ENCODE measurements at regions not wholly inside any gene's neighbourhood (a gene's known extent, or its start where the extent isn't known, plus 50 kb on each side); places are given as distances from the start of the nearest gene placed in this dataset.
"Not testable (repeated sequence)": the region's sequence is repeated elsewhere in the genome, so short reads cannot be mapped to it uniquely, and the experiment has no call there.

GRCh38 chr20:1845163-1845523 lies 50.1 kb upstream of the SIRPA start:
- no peak overlapping the region for H3K9ac ChIP-seq (ENCODE audit: low read depth, low read length)
- 85% methylated on average over 1 of the region's 1 CpG for WGBS
- H3K4me3 ChIP-seq (ENCODE audit: low read length) = no peak overlapping the region
- no peaks in the 10 kb centered on the region for H3K4me1 ChIP-seq (ENCODE audit: insufficient read depth, low read length)
- no peak overlapping the region for H3K27ac ChIP-seq (ENCODE audit: low read depth, low read length)
- H3K27me3 ChIP-seq (ENCODE audit: insufficient read depth, low read length) = no peaks in the 10 kb centered on the region
- H3K36me3 ChIP-seq (ENCODE audit: insufficient read depth, low read length) = no peaks in the 10 kb centered on the region
- H3K9me3 ChIP-seq (ENCODE audit: insufficient read depth, low read depth, low read length) = no peaks in the 10 kb centered on the region

- Histone ChIP-seq H3K4me3 (ENCODE audit: low read length) (no peak overlapping the region), H3K36me3 (ENCODE audit: insufficient read depth, low read length) (no peaks in the 10 kb centered on the region), H3K9ac (ENCODE audit: low read depth, low read length) (no peak overlapping the region), H3K27ac (ENCODE audit: low read depth, low read length) (no peak overlapping the region), H3K27me3 (ENCODE audit: insufficient read depth, low read length) (no peaks in the 10 kb centered on the region), H3K9me3 (ENCODE audit: insufficient read depth, low read depth, low read length) (no peaks in the 10 kb centered on the region), H3K4me1 (ENCODE audit: insufficient read depth, low read length) (no peaks in the 10 kb centered on the region)
- WGBS = 78% methylated on average over 10 of the region's 10 CpGs
These were observed 50.7 kb upstream of the SIRPA start for GRCh38 chr20:1844325-1845162.

GRCh38 chr20:1842281-1842680 lies 52.9 kb upstream of the SIRPA start:
- Histone ChIP-seq H3K4me1 (ENCODE audit: insufficient read depth, low read length) (no peaks in the 10 kb centered on the region), H3K4me3 (ENCODE audit: low read length) (no peak overlapping the region), H3K36me3 (ENCODE audit: insufficient read depth, low read length) (no peaks in the 10 kb centered on the region), H3K27ac (ENCODE audit: low read depth, low read length) (no peak overlapping the region), H3K9ac (ENCODE audit: low read depth, low read length) (no peak overlapping the region), H3K9me3 (ENCODE audit: insufficient read depth, low read depth, low read length) (no peaks in the 10 kb centered on the region), H3K27me3 (ENCODE audit: insufficient read depth, low read length) (no peaks in the 10 kb centered on the region)
- WGBS = 93% methylated on average over 7 of the region's 7 CpGs

- Histone ChIP-seq H3K4me1 (ENCODE audit: insufficient read depth, low read length) (no peaks in the 10 kb centered on the region), H3K27me3 (ENCODE audit: insufficient read depth, low read length) (no peaks in the 10 kb centered on the region), H3K27ac (ENCODE audit: low read depth, low read length) (no peak overlapping the region), H3K4me3 (ENCODE audit: low read length) (no peak overlapping the region), H3K36me3 (ENCODE audit: insufficient read depth, low read length) (no peaks in the 10 kb centered on the region), H3K9ac (ENCODE audit: low read depth, low read length) (no peak overlapping the region), H3K9me3 (ENCODE audit: insufficient read depth, low read depth, low read length) (no peaks in the 10 kb centered on the region)
- WGBS = 84% methylated on average over 6 of the region's 6 CpGs
These were observed 53.6 kb upstream of the SIRPA start for GRCh38 chr20:1841554-1842140.

GRCh38 chr20:1840817-1841553 lies 54.2 kb upstream of the SIRPA start:
- Histone ChIP-seq H3K4me1 (ENCODE audit: insufficient read depth, low read length) (no peaks in the 10 kb centered on the region), H3K4me3 (ENCODE audit: low read length) (no peak overlapping the region), H3K9me3 (ENCODE audit: insufficient read depth, low read depth, low read length) (no peaks in the 10 kb centered on the region), H3K9ac (ENCODE audit: low read depth, low read length) (no peak overlapping the region), H3K36me3 (ENCODE audit: insufficient read depth, low read length) (no peaks in the 10 kb centered on the region), H3K27ac (ENCODE audit: low read depth, low read length) (no peak overlapping the region), H3K27me3 (ENCODE audit: insufficient read depth, low read length) (no peaks in the 10 kb centered on the region)
- 68% methylated on average over 5 of the region's 7 CpGs for WGBS

GRCh38 chr20:1839376-1840317 lies 55.6 kb upstream of the SIRPA start:
- H3K27me3 ChIP-seq (ENCODE audit: insufficient read depth, low read length); H3K9me3 ChIP-seq (ENCODE audit: insufficient read depth, low read depth, low read length); H3K4me1 ChIP-seq (ENCODE audit: insufficient read depth, low read length); H3K36me3 ChIP-seq (ENCODE audit: insufficient read depth, low read length); H3K27ac ChIP-seq (ENCODE audit: low read depth, low read length); H3K4me3 ChIP-seq (ENCODE audit: low read length); H3K9ac ChIP-seq (ENCODE audit: low read depth, low read length): not testable (repeated sequence)
- WGBS = 94% methylated on average over 18 of the region's 23 CpGs

GRCh38 chr20:1838556-1839279 lies 56.5 kb upstream of the SIRPA start:
- H3K4me1 ChIP-seq (ENCODE audit: insufficient read depth, low read length) = no peaks in the 10 kb centered on the region
- H3K36me3 ChIP-seq (ENCODE audit: insufficient read depth, low read length) = no peaks in the 10 kb centered on the region
- H3K9me3 ChIP-seq (ENCODE audit: insufficient read depth, low read depth, low read length) = no peaks in the 10 kb centered on the region
- no peak overlapping the region for H3K9ac ChIP-seq (ENCODE audit: low read depth, low read length)
- no peak overlapping the region for H3K27ac ChIP-seq (ENCODE audit: low read depth, low read length)
- WGBS = 79% methylated on average over 6 of the region's 6 CpGs
- no peaks in the 10 kb centered on the region for H3K27me3 ChIP-seq (ENCODE audit: insufficient read depth, low read length)
- no peak overlapping the region for H3K4me3 ChIP-seq (ENCODE audit: low read length)

GRCh38 chr20:1835186-1836035 lies 59.8 kb upstream of the SIRPA start:
- 81% methylated on average over 16 of the region's 16 CpGs for WGBS
- H3K4me3 ChIP-seq (ENCODE audit: low read length) = no peak overlapping the region
- no peak overlapping the region for H3K9ac ChIP-seq (ENCODE audit: low read depth, low read length)
- H3K36me3 ChIP-seq (ENCODE audit: insufficient read depth, low read length) = no peaks in the 10 kb centered on the region
- no peaks in the 10 kb centered on the region for H3K9me3 ChIP-seq (ENCODE audit: insufficient read depth, low read depth, low read length)
- H3K27ac ChIP-seq (ENCODE audit: low read depth, low read length) = no peak overlapping the region
- no peaks in the 10 kb centered on the region for H3K4me1 ChIP-seq (ENCODE audit: insufficient read depth, low read length)
- no peaks in the 10 kb centered on the region for H3K27me3 ChIP-seq (ENCODE audit: insufficient read depth, low read length)

- no peak overlapping the region for H3K4me3 ChIP-seq (ENCODE audit: low read length)
- no peaks in the 10 kb centered on the region for H3K36me3 ChIP-seq (ENCODE audit: insufficient read depth, low read length)
- 91% methylated on average over 4 of the region's 4 CpGs for WGBS
- H3K9ac ChIP-seq (ENCODE audit: low read depth, low read length) = no peak overlapping the region
- no peaks in the 10 kb centered on the region for H3K4me1 ChIP-seq (ENCODE audit: insufficient read depth, low read length)
- no peaks in the 10 kb centered on the region for H3K9me3 ChIP-seq (ENCODE audit: insufficient read depth, low read depth, low read length)
- no peak overlapping the region for H3K27ac ChIP-seq (ENCODE audit: low read depth, low read length)
- no peaks in the 10 kb centered on the region for H3K27me3 ChIP-seq (ENCODE audit: insufficient read depth, low read length)
These were observed 61.2 kb upstream of the SIRPA start for GRCh38 chr20:1833728-1834726.
